KOPT-K1 (cell line): ENCODE measurements at regions not wholly inside any gene's neighbourhood (a gene's known extent, or its start where the extent isn't known, plus 50 kb on each side); places are given as distances from the start of the nearest gene placed in this dataset.

Experiments
- H3K27ac ChIP-seq: fragments of 200-600 bp; sonication (generic); 2 replicates; pipeline ENCODE4 v1.5.1; 2016; ENCODE audit warnings: antibody characterized with exemption, mild to moderate bottlenecking, low read depth, low read length; ENCODE audit not compliant: poor library complexity, severe bottlenecking
- H3K36me3 ChIP-seq: fragments of 200-600 bp; sonication (generic); 2 replicates; pipeline ENCODE4 v1.5.1; 2017; ENCODE audit warnings: antibody characterized with exemption, mild to moderate bottlenecking, low read length, moderate library complexity; ENCODE audit not compliant: insufficient read depth
- H3K9me3 ChIP-seq: fragments of 200-600 bp; sonication (generic); 2 replicates; pipeline ENCODE4 v1.5.1; 2017; ENCODE audit warnings: antibody characterized with exemption, low read length, mild to moderate bottlenecking; ENCODE audit not compliant: insufficient read depth, poor library complexity, severe bottlenecking

- H3K27ac ChIP-seq = no peak overlapping the region
- no peaks in the 10 kb centered on the region for H3K9me3 ChIP-seq
- no peaks in the 10 kb centered on the region for H3K36me3 ChIP-seq
Measured at GRCh38 chr18:43886341-43886740, 609.1 kb upstream of the SYT4 start.

DNA sequence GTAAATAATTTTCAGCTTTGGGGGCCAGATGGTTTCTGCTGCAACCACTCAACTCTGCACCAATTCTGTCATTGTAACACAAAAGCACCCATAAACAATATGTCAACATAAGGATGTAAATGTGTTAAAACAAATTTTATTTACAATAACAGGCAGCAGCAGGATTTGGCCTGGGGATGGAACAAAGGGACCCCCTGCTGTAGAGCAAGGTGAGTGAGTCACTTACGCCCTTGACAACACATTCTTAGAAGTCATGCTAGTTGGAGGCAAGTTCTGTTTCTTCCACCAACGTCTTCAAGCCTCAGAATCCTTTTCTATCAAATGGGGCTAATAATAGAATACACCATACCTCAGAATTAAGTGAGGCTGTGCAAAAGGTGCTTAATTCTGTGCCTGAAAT lies 610.2 kb upstream of the SYT4 start:
- H3K9me3 ChIP-seq = no peaks in the 10 kb centered on the region
- H3K36me3 ChIP-seq = no peaks in the 10 kb centered on the region

GRCh38 chr18:43888598-43888997 lies 611.3 kb upstream of the SYT4 start:
- Histone ChIP-seq H3K36me3 (no peaks in the 10 kb centered on the region), H3K9me3 (no peaks in the 10 kb centered on the region), H3K27ac (no peak overlapping the region)

More for the DNA sequence above, 610.2 kb upstream of the SYT4 start:
- no peak overlapping the region for H3K27ac ChIP-seq

DNA sequence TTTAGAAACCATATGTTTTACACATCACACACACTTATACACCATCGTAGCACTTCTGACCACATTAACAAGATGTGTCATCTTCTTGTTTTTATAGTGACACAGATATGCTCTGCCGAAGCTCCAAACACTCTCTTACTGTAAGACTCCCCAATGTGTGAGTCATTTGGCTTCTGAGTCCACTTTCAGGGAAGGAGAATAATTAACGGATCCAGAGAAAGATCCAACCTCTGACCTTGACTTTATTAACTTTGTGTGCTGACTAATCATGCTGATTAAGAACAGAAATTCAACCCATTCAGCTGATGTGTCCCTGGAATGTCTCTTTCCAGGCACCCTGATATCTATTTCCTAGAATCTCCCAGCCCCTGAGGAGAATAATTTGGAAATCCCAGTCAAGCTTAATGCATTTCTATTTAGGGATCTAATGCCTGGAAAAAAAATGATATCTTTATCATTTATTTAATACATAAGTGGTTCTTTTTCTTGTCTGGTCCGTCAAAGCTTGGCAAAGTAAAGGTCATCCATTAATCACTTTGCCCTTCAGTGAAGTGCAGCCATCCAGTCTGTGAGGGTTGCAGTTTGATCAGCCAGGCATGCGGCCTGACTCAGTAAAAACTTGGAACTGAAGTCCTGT lies 615.8 kb upstream of the SYT4 start:
- no peaks in the 10 kb centered on the region for H3K36me3 ChIP-seq
- H3K9me3 ChIP-seq = peaks cover 6% of the 10 kb centered on the region
- no peak overlapping the region for H3K27ac ChIP-seq

DNA sequence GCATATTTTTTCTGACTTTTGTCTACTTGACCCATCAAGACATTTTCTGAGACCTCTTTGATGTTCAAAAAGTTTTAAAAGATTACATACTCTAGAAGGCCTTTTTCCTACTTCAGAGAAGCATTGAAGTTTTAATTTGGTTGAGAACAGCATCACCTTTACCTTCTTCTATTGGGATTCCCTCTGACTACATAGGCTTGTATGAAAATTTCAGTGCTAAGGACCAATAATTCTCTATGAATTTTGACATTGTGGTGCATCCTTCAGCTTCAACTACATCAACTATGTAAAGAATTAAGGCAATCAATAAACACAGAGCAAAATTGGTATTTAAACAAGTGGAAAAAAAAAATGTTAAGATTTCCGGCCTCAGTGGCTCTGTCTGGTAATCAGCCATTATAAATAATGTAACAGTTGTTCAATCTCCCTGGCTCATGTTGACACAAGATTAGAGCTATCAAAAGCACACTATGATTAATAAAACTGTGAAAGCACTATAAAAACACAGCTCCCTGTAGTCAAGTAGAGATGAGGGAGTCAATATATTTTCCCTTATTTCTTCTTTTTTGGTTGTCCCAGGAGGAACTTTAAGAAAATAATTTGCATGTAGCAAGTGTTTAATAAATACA lies 627.0 kb upstream of the SYT4 start:
- H3K36me3 ChIP-seq = no peaks in the 10 kb centered on the region
- H3K27ac ChIP-seq = no peak overlapping the region
- H3K9me3 ChIP-seq = no peaks in the 10 kb centered on the region

DNA sequence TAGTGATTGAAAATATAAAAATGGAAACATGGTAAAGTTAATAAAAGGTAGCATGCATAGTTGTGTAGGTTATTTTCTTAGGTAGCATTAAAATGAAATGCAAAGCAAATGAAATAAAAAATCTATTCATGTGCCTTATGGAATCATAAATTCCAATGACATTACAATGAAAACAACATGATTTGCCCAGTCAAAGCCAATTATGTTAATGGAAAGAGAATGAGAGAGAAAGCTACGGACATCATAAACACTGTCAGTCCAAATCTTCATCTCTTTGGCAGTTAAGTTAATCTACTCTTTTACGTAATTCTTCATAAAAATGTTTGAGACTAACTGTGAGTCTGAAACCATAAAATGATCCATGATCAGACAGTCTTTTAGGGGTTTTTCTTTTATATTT lies 636.7 kb upstream of the SYT4 start:
- no peaks in the 10 kb centered on the region for H3K9me3 ChIP-seq
- no peaks in the 10 kb centered on the region for H3K36me3 ChIP-seq
- H3K27ac ChIP-seq = no peak overlapping the region

DNA sequence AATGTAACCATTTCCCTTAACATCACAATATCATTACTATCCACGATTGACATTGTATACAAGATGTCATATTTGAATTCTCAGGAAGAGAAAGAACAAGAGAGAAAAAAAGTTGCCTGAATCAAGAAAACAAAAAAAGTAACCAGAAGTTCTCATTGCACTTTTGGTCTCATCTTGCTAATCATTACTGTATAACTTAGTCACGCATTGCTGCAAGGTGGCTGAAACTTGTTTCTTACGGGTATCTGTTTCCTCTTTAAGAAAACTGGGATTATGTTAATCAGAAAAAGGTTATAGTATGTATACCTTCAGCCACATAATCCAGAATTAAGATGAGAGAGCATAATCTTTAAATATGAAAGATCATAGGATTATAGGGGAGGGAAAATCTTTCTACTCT lies 639.7 kb upstream of the SYT4 start:
- no peaks in the 10 kb centered on the region for H3K36me3 ChIP-seq
- H3K27ac ChIP-seq = no peak overlapping the region

GRCh38 chr18:43917520-43917919 lies 640.2 kb upstream of the SYT4 start:
- Histone ChIP-seq H3K9me3 (no peaks in the 10 kb centered on the region), H3K27ac (no peak overlapping the region), H3K36me3 (no peaks in the 10 kb centered on the region)

More for the DNA sequence above, 639.7 kb upstream of the SYT4 start:
- no peaks in the 10 kb centered on the region for H3K9me3 ChIP-seq

DNA sequence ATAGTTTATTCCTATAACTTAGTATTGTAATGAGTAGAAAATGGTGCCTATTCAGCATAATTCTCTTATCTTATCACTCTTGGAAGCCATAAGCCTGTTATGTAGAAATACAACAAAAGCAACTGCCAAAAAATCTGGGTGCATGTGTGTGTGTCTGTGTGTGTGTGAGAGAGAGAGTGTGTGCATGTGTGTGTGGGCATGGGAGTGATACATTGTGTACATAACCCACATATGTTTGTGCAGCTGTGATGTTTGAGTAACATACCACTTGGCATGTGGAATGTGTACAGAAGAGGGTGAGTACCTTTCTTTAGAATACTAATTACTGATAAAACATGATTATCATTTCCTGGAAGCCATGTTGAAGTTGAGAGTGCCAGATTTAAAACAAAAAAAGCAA lies 642.3 kb upstream of the SYT4 start:
- H3K9me3 ChIP-seq = no peaks in the 10 kb centered on the region
- H3K36me3 ChIP-seq = no peaks in the 10 kb centered on the region
- no peak overlapping the region for H3K27ac ChIP-seq

- no peaks in the 10 kb centered on the region for H3K36me3 ChIP-seq
- no peak overlapping the region for H3K27ac ChIP-seq
- H3K9me3 ChIP-seq = no peaks in the 10 kb centered on the region
Measured at GRCh38 chr18:43931439-43931838, 654.1 kb upstream of the SYT4 start.

- Histone ChIP-seq H3K9me3 (no peaks in the 10 kb centered on the region), H3K27ac (no peak overlapping the region)
Measured at GRCh38 chr18:43932140-43932539, 654.9 kb upstream of the SYT4 start.

DNA sequence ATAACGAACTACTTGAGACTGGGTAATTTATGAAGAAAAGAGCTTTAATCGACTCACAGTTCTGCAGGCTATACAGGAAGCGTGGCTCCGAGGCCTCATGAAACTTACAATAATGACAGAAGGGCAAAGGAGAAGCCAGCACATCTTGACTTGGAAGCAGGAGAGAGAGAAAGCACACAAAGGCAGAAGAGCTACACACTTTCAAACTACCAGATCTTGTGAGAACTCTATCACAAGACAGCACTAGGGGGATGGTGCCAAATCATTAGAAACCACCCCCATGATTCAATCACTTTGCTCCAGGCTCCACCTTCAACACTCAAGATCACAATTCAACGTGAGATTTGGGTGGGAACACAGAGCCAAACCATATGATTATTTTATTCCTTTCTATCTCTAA lies 655.9 kb upstream of the SYT4 start:
- Histone ChIP-seq H3K27ac (no peak overlapping the region), H3K36me3 (no peaks in the 10 kb centered on the region), H3K9me3 (no peaks in the 10 kb centered on the region)

More at GRCh38 chr18:43932140-43932539, 654.9 kb upstream of the SYT4 start:
- H3K36me3 ChIP-seq = no peaks in the 10 kb centered on the region

- H3K36me3 ChIP-seq = no peaks in the 10 kb centered on the region
- no peaks in the 10 kb centered on the region for H3K9me3 ChIP-seq
- no peak overlapping the region for H3K27ac ChIP-seq
Measured at GRCh38 chr18:43934322-43934721, 657.0 kb upstream of the SYT4 start.

- no peak overlapping the region for H3K27ac ChIP-seq
- no peaks in the 10 kb centered on the region for H3K9me3 ChIP-seq
Measured at GRCh38 chr18:43934781-43935471, 657.6 kb upstream of the SYT4 start.

GRCh38 chr18:43936176-43936575 lies 658.9 kb upstream of the SYT4 start:
- H3K9me3 ChIP-seq = no peaks in the 10 kb centered on the region
- no peaks in the 10 kb centered on the region for H3K36me3 ChIP-seq
- no peak overlapping the region for H3K27ac ChIP-seq

More at GRCh38 chr18:43934781-43935471, 657.6 kb upstream of the SYT4 start:
- no peaks in the 10 kb centered on the region for H3K36me3 ChIP-seq

DNA sequence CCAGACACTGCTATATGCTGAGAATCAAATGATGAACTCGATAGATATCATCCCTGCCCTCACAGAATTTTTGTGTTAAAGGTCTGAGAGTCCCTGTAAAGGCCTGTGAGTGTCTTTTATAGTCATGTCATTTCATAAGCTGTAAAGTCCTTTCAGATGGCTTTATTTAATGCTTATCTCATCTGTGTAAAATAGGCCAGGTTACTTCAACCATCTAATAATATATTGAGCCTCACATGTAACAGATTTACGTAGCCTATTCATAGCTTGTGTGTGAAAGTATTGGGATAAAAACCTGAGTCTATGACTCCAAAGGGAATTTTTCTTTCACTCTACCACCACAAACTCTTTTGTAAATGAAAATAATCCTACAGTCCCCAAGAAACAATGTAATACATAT lies 672.0 kb upstream of the SYT4 start:
- Histone ChIP-seq H3K9me3 (peaks cover 7% of the 10 kb centered on the region), H3K27ac (no peak overlapping the region)

More for the DNA sequence above, 672.0 kb upstream of the SYT4 start:
- H3K36me3 ChIP-seq = no peaks in the 10 kb centered on the region
